ENCODE measurements at regions not wholly inside any gene's neighbourhood (a gene's known extent, or its start where the extent isn't known, plus 50 kb on each side); places are given as distances from the start of the nearest gene placed in this dataset.

- Mint-ChIP-seq H3K4me1 (ENCODE audit: low read depth) (no peaks in the 10 kb centered on the region), H3K27ac (no peak overlapping the region)
Measured at GRCh38 chr10:124237282-124237961, 144.0 kb upstream of the CHST15 start.

GRCh38 chr10:124236816-124237215 is 143.4 kb upstream of the CHST15 start:
- Mint-ChIP-seq H3K4me3 (ENCODE audit: low read depth) (no peak overlapping the region), H3K9me3 (ENCODE audit: low read depth) (no peaks in the 10 kb centered on the region), H3K36me3 (ENCODE audit: insufficient read depth) (no peaks in the 10 kb centered on the region), H3K27ac (no peak overlapping the region), H3K27me3 (peaks cover 12% of the 10 kb centered on the region), H3K4me1 (ENCODE audit: low read depth) (no peaks in the 10 kb centered on the region)
- no peak for TF ChIP-seq CTCF (IDR thresholded peaks at IDR 0.05; ENCODE audit: unreplicated experiment)
- no peak for DNase-seq (ENCODE audit: low spot score, unreplicated experiment)

More at GRCh38 chr10:124237282-124237961, 144.0 kb upstream of the CHST15 start:
- Mint-ChIP-seq H3K4me3 (ENCODE audit: low read depth) (no peak overlapping the region), H3K9me3 (ENCODE audit: low read depth) (no peaks in the 10 kb centered on the region), H3K27me3 (peaks cover 11% of the 10 kb centered on the region), H3K36me3 (ENCODE audit: insufficient read depth) (no peaks in the 10 kb centered on the region)
- DNase-seq (ENCODE audit: low spot score, unreplicated experiment), result no peak
- no peak for TF ChIP-seq CTCF (IDR thresholded peaks at IDR 0.05; ENCODE audit: unreplicated experiment)

- Mint-ChIP-seq H3K27ac (no peak overlapping the region), H3K9me3 (ENCODE audit: low read depth) (no peaks in the 10 kb centered on the region), H3K4me1 (ENCODE audit: low read depth) (no peaks in the 10 kb centered on the region), H3K27me3 (peaks cover 12% of the 10 kb centered on the region), H3K36me3 (ENCODE audit: insufficient read depth) (no peaks in the 10 kb centered on the region), H3K4me3 (ENCODE audit: low read depth) (no peak overlapping the region)
- no peak for TF ChIP-seq CTCF (IDR thresholded peaks at IDR 0.05; ENCODE audit: unreplicated experiment)
- no peak for DNase-seq (ENCODE audit: low spot score, unreplicated experiment)
Measured at GRCh38 chr10:124236136-124236535, 142.7 kb upstream of the CHST15 start.

- no peak for TF ChIP-seq CTCF (IDR thresholded peaks at IDR 0.05; ENCODE audit: unreplicated experiment)
- Mint-ChIP-seq H3K9me3 (ENCODE audit: low read depth) (peaks cover 8% of the 10 kb centered on the region), H3K4me3 (ENCODE audit: low read depth) (no peak overlapping the region), H3K36me3 (ENCODE audit: insufficient read depth) (no peaks in the 10 kb centered on the region), H3K27ac (no peak overlapping the region), H3K27me3 (peaks cover 7% of the 10 kb centered on the region), H3K4me1 (ENCODE audit: low read depth) (no peaks in the 10 kb centered on the region)
- no peak for DNase-seq (ENCODE audit: low spot score, unreplicated experiment)
Measured at GRCh38 chr10:124235232-124235631, 141.8 kb upstream of the CHST15 start.

GRCh38 chr10:124233546-124234138 is 140.2 kb upstream of the CHST15 start:
- no peak for TF ChIP-seq CTCF (IDR thresholded peaks at IDR 0.05; ENCODE audit: unreplicated experiment)
- Mint-ChIP-seq H3K27me3 (peaks cover 7% of the 10 kb centered on the region), H3K27ac (no peak overlapping the region), H3K36me3 (ENCODE audit: insufficient read depth) (no peaks in the 10 kb centered on the region), H3K4me1 (ENCODE audit: low read depth) (no peaks in the 10 kb centered on the region), H3K4me3 (ENCODE audit: low read depth) (no peak overlapping the region), H3K9me3 (ENCODE audit: low read depth) (peaks cover 22% of the 10 kb centered on the region)
- DNase-seq (ENCODE audit: low spot score, unreplicated experiment), result no peak
